ENCODE measurements at regions not wholly inside any gene's neighbourhood (a gene's known extent, or its start where the extent isn't known, plus 50 kb on each side); places are given as distances from the start of the nearest gene placed in this dataset.
"Not testable (repeated sequence)": the region's sequence is repeated elsewhere in the genome, so short reads cannot be mapped to it uniquely, and the experiment has no call there.

DNA sequence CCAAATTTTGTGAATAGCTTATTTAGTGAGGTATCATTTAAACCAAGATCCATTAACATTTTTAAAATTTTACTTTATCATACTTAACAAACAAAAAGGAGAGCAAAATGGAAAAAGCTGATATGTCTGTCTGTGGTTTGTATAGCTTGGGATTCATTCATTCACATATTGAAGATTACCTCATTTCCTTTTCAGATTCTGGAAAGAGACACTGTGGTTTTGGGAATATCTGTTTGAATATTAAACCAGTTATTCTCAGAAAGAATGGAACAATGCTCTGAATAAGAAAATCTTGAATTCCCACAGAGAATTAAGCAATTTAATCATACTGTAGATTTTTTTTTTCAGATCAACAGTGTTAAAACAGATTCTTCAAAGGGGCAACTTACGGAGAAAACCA lies 93.8 kb upstream of the PRDX6 start:
- in situ Hi-C loops (cut with HindIII; ENCODE audit: low sequenced_read_pairs): no loop called here
- no peak for DNase-seq (ENCODE audit: low spot score)

DNA sequence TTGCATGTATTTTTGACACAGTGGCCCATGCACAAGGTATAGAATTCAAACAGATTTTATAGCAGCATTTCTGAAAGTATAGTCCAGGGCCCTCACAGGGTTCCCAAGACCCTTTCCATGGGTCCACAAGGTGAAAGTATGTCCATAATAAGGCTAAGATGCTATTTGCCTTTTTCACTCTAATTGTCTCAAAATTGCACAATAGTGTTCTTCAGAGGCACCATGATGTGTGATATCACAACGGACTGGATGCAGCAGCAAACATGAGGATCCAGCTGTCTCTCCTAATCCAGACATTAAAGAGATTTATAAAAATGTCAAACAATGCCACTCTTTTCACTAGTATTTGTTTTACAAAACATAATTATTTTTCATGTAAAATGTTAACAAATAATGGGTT lies 88.8 kb upstream of the PRDX6 start:
- in situ Hi-C loops (cut with HindIII; ENCODE audit: low sequenced_read_pairs): no loop called here
- no peak for DNase-seq (ENCODE audit: low spot score)

DNA sequence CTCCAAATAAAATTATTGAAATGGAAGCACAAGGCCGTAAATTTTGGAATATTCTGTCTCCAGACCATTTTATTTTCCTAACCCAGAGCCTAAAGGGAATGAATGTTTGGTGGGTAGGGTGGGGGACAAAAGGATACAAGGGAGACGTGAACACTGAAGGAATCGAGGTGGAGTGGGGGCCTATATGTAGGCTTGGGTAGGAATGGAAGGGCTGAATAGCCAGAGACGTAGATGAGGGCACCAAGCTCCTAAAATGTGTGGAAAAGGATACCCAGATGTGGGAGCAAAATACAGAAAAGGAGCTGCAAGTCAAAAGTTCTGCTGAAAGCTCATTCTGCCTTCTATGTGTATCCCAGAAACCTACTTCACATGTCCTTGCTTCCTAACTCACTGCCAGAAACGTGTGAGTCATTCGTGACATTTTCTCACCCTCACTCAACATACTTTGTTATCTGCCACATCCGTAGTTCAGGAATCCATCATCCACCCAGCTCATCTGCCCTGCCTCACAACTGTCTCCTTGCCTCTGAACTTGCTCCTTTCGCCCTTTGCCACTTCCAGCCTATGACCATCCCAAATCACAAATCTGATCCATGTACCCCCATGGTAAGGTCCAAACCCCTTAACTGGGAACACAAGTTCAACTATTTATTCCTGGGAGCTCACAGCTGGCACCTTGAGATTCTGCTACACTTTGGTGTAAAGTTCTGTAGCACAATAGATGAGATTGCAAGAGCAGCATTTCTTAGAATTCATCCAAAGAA lies 84.1 kb upstream of the PRDX6 start:
- in situ Hi-C loops (cut with HindIII; ENCODE audit: low sequenced_read_pairs): no loop called here
- no peak for DNase-seq (ENCODE audit: low spot score)

DNA sequence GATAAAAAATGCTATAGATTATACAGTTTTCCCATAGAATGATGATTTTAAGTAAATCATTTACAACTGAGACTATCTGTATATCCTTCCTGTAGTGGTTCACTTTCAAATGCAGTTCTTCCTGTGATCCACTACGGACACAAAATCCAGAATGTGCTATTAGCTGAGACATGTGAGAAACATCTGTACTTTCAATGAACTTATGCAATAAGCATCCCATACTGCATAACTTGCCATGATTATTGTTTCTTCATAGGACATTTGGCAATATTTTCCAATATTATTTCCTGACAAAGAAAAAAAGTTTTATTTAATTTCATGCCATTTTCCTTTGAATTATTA lies 83.5 kb upstream of the PRDX6 start:
- DNase-seq (ENCODE audit: low spot score): no peak
- in situ Hi-C loops (cut with HindIII; ENCODE audit: low sequenced_read_pairs): no loop called here

DNA sequence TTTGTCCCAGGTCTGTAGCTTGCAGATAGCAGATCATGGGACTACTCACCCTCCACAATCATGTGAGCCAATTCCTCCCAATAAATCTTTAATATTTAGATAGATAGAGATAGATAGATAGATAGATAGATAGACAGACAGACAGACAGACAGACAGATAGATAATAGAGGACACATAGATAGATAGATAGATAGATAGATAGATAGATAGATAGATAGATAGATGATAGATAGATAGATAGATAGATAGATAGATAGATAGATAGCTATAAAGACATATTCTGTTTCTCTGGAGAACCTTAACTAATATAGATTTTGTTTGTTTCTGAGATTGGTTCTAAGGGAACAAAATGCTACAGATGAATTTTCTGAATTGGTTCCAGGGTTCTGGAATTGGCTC lies 82.3 kb upstream of the PRDX6 start:
- DNase-seq (ENCODE audit: low spot score); in situ Hi-C loops (cut with HindIII; ENCODE audit: low sequenced_read_pairs): not testable (repeated sequence)

DNA sequence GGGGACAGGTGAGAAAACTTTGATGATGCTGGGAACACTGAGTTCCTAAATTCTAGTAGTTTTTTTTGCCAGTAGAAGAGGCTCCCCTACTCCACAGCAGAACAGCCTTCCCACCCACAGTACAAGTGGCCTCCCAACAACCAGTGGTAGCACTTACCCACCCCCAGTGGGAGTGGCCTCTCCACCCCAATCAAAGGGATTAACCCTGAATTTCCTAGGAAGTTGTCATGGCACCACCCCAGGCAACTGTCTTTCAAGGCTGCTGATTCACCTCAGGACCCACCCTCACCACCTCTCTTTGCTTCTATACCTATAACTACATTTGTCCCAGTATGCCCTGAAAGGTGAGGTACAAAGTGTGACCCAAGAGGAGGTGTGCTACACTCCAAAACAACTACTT lies 81.4 kb upstream of the PRDX6 start:
- no peak for DNase-seq (ENCODE audit: low spot score)
- in situ Hi-C loops (cut with HindIII; ENCODE audit: low sequenced_read_pairs): no loop called here

DNA sequence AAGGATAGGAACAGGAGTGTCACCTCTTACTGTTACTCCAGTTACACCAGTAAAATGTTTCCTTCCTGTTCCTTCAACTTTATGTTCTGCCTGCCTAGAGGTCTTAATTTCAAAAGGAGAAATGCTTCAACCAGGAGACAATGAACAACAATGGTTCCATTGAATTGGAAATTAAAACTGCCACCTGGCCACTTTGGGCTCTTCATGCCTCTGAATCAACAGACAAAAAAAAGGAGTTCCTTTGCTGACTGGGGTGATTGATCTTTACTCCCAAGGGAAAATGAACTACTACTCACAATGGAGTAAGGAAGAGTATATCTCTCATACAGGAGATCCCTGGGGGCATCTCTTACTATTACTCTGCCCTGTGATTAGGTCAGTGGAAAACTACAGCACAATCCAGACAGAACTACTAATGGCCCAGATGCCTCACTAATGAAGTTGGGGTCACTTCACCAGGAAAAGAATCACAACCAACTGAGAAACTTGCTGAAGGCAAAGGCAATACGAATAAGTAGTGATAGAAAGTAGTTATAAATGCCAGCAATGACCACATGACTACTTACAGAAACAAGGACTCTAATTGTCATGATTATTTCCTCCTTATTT lies 76.6 kb upstream of the PRDX6 start:
- in situ Hi-C loops (cut with HindIII; ENCODE audit: low sequenced_read_pairs): no loop called here
- no peak for DNase-seq (ENCODE audit: low spot score)

DNA sequence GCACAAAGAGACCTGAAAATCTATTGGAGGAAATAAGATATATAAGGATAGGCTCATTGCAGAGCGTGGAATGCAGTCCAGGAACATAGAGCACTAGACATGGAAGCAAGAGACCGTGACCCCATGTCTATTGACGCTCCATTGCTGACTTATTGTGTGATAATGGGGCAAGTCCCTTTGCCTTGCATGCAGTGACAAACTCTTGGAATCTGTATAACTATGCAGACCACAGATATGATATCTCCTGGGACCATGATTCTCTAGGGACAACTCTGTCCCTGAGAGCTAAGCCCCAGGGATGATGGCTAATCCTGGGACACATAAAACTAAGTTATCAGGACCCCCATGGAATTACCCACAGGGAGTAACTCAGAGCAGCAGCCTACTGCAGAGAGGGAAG lies 73.1 kb upstream of the PRDX6 start:
- no peak for DNase-seq (ENCODE audit: low spot score)
- in situ Hi-C loops (cut with HindIII; ENCODE audit: low sequenced_read_pairs): no loop called here

DNA sequence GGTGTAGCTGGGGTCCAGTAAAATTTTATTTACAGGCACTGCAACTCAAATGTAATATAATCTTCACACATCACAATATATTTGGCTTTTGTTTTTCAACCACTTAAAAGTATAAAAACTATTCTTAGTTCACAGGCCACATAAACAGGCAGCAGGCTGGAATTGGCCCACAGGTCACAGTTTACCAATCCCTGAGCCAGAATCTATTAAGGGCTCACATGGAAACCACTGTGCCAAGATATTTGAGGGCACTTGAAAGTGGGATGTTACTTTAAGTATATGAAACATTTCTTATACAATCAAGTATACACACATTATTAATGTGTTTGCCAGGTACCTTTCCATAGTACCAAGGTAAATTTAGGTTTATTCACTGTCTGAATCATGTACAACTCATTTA lies 71.9 kb upstream of the PRDX6 start:
- in situ Hi-C loops (cut with HindIII; ENCODE audit: low sequenced_read_pairs): no loop called here
- no peak for DNase-seq (ENCODE audit: low spot score)

DNA sequence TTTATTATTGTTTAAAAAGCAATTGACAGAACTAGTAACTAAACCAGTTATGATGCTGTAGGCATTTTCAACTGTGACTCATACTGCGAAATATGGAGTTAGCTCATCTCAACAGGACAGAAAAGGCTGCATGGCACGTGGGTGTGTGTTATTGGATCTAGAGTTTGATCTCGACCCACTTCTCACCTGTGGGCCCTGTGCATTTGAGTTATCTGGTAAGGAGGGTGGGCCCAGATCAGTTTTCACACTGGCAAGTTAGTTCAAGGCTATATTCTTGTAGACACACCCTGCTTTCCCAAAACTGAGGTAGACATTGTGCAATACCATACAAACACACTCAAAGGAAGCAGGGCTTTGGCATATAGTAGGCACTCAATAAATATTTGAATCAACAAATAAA lies 71.3 kb upstream of the PRDX6 start:
- in situ Hi-C loops (cut with HindIII; ENCODE audit: low sequenced_read_pairs): no loop called here
- no peak for DNase-seq (ENCODE audit: low spot score)

DNA sequence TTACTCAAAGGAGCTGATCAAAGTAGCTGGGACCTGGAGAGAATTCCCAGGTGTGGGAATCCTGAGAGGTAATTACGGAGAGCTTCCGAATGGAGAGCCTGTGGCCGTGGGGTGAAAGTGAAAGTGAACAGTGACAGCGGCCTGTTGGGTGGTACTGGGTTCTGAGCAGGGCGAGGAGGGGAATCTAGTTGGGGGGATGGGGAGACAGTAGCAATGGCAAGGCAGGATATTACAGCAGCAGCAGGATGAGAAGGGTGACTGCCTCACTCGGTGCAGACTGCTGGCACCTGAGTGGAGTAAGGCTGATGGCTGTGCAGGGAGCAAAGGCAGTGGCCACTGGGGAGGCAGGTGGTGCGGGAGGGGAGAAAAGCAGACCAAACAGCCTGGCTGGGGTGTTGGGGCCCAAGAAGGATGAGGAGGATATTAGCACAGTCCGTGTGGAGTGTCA lies 70.3 kb upstream of the PRDX6 start:
- in situ Hi-C loops (cut with HindIII; ENCODE audit: low sequenced_read_pairs): no loop called here
- DNase-seq (ENCODE audit: low spot score): no peak

DNA sequence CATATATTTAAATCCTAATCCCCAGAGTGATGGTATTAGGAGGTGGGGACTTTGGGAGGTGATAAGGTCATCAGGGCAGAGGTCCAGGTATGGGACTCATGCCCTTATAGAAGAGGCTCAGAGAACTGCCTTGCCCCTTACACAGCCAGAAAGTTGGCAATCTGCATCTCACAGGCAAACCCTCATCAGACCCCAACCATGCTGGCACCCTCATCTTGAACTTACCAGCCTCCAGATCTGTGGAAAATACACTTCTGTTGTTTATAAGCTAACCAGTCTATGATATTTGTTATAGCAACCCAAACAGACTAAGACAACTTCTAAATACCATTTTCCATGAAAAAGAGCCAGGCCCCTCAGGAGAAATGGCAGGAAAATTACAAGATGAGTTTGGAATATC lies 69.3 kb upstream of the PRDX6 start:
- in situ Hi-C loops (cut with HindIII; ENCODE audit: low sequenced_read_pairs): no loop called here

DNA sequence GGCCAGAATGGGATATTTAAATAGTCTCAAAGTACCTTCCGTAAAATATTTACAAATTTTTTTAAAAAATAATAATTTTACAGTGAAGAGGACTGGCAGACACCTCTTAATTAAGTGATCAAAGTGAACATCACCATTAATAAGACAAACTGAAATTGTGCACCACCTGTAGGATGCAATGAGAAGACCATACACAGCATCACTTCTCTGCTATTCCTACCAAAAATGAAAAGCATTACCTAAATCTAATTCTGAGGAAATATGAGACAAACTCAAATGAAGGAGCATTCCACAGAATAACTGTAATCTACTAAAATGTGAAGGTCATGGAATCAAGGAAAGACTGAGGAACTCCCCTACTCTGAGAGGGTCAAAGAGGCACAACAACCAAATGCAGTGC lies 68.2 kb upstream of the PRDX6 start:
- in situ Hi-C loops (cut with HindIII; ENCODE audit: low sequenced_read_pairs): no loop called here
- no peak for DNase-seq (ENCODE audit: low spot score)

More for the DNA sequence above, 69.3 kb upstream of the PRDX6 start:
- DNase-seq (ENCODE audit: low spot score): no peak

DNA sequence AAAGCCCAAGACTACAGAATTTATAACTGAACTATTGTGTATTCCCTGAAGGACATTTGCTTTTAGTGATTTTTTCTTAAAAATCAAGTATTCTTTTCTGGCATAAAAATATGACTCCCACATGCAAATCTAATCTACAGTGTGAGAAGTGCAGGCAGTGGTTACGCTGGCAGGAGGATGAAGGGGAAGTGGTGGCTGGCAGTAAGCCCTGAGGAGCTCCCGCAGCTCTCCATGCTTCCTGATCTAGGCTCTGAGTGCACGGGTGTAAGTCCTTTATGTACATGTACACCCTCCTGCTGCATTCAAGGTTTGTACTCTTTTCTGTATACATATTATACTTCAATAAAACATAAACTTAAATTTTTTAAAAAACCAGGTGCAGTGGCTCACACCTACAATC lies 67.5 kb upstream of the PRDX6 start:
- in situ Hi-C loops (cut with HindIII; ENCODE audit: low sequenced_read_pairs): no loop called here
- DNase-seq (ENCODE audit: low spot score): no peak

DNA sequence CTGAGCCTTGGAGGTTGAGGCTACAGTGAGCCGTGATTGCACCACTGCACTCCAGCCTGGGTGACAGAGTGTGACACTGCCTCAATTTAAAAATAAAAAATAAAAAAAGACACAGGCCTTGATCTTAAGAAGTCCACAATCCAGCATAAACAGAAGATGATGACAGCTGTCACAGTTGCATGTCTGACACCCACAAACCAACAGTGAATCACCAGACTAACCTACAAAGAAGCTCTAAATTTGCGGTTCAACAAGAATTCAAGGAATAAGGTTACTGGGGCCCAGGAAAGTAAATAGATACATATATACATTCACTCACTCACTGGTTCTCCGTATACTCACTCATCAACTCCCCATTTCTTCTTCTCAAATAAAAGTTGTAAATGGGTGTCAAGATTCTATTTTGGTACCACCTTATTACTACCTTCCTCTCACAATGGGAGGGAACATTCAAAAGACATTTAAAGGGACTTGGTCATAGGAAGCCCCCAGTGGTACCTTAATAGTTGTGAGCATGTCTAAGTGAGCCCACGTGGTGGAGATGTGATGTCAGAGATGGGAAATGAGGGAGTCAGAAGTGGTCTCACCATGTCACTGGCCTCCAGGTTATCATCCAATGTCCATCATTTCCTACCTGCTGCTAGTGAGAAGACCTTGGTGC lies 66.9 kb upstream of the PRDX6 start:
- in situ Hi-C loops (cut with HindIII; ENCODE audit: low sequenced_read_pairs): no loop called here
- no peak for DNase-seq (ENCODE audit: low spot score)

DNA sequence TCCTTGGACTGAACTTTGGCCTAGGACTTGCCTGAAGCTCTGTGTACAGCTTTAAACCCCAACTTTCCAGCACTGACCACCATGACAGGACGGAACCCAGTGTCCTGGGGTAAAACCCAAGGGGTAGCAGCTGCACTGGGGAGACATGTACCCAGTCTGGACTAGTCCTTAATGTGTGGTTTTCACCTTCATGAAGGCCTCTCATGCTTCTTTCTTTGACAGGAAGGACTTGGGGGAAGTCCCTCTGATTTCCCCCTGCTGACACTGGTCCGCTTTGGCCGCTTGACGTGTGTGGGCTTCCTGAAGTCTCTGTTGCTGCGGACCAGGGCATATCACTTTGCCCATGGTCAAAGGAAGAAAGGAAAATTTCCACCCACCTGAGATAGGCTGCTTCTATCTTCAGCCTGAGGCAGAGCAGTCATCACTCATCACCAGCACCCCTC lies 66.3 kb upstream of the PRDX6 start:
- DNase-seq (ENCODE audit: low spot score): no peak
- in situ Hi-C loops (cut with HindIII; ENCODE audit: low sequenced_read_pairs): no loop called here

DNA sequence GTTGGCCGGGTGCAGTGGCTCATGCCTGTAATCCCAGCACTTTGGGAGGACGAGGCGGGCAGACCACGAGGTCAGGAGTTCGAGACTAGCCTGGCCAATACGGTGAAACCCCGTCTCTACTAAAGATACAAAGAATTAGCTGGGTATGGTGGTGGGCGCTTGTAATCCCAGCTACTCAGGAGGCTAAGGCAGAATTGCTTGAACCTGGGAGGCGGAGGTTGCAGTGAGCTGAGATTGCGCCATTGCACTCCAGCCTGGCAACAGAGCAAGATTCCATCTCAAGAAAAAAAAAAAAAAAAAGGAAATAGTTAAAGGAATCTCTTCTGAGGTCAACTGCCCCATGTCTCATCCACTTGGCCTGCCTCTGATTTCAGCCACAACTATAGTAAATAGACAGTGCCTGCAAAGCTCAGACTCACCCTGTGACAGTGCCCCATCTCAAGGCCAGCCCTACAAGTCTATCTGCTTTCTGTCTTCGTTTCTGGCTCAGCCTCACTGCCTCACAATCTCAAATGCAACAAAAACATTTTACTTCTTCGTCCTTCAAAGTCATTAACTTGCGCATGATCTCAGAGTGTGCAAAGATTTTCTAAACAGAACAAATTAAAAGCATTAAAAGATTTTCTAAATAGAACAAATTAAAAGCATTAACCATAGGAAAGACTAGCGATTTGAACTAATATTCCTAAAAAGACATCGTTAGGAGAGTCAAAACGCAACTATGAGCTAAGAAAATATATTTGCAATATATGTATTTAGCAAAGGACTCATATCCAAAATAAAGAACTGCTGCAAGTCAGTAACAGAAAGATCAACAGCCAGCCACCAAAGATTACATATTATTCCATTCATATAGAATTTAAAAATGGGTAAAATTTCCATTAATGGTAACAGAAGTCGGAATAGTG lies 65.0 kb upstream of the PRDX6 start:
- in situ Hi-C loops (cut with HindIII; ENCODE audit: low sequenced_read_pairs): no loop called here
- DNase-seq (ENCODE audit: low spot score): no peak

DNA sequence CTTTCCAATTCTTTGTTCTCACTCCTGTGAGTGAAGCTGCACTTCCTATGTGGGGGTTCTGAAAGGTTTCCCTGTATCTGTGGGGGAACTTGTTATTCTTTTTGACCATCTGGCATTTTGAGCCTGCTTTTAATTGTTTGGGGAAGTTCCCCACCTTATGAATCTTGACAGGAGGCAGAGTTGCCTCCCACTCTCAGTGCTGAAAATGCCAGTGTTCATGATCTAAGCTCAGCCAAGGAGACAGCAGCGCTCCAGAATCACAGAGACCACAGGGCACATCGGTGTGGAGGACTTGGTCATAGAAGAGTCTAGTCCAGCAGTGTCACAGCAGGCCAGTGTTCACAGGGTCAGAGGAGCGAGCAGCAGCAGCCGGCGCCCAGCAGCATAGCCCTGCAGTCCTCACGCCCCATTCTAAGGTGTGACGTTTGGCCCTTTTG lies 63.8 kb upstream of the PRDX6 start:
- in situ Hi-C loops (cut with HindIII; ENCODE audit: low sequenced_read_pairs): no loop called here
- peak; percentile 23 for DNase-seq (ENCODE audit: low spot score)

DNA sequence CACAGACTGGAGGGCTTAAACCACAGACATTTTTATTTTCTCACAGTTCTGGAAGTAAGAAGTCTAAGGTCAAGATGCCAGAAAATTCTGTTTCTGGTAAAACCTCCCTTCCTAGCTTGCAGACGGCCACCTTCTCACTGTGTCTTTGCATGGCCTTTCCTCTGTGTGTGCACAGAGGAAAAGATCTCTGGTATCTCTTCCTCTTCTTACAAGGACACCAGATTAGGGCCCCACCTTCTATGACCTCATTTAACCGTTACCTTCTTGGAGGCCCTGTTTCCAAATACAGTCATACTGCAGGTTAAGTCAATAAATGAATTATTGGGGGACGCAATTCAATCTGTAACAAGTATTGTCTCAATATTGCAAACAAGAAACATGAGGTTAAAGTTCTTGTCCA lies 63.0 kb upstream of the PRDX6 start:
- DNase-seq (ENCODE audit: low spot score): no peak
- in situ Hi-C loops (cut with HindIII; ENCODE audit: low sequenced_read_pairs): no loop called here
